GM19025 (cell line): ENCODE measurements at regions not wholly inside any gene's neighbourhood (a gene's known extent, or its start where the extent isn't known, plus 50 kb on each side); places are given as distances from the start of the nearest gene placed in this dataset.

ENCODE experiments used
- ATAC-seq: cut with Tn5 transposase; IDR thresholded peaks from one replicate; pipeline ENCODE4 v1.9.1; 2021; ENCODE audit warnings: mild to moderate bottlenecking, low read depth, moderate library complexity; ENCODE audit not compliant: unreplicated experiment

- ATAC-seq = no peak
These were observed 111.7 kb upstream of the LYZL1 start for GRCh38 chr10:29176845-29177832.

GRCh38 chr10:29181936-29182335, 106.9 kb upstream of the LYZL1 start:
- ATAC-seq = no peak

GRCh38 chr10:29183301-29183945, 105.4 kb upstream of the LYZL1 start:
- ATAC-seq = no peak

GRCh38 chr10:29184205-29185000, 104.5 kb upstream of the LYZL1 start:
- ATAC-seq = no peak

- no peak for ATAC-seq
These were observed 103.8 kb upstream of the LYZL1 start for GRCh38 chr10:29185050-29185449.

GRCh38 chr10:29186221-29186620, 102.6 kb upstream of the LYZL1 start:
- ATAC-seq = no peak

- no peak for ATAC-seq
These were observed 99.6 kb upstream of the LYZL1 start for GRCh38 chr10:29189256-29189655.

GRCh38 chr10:29191674-29192073, 97.2 kb upstream of the LYZL1 start:
- no peak for ATAC-seq

GRCh38 chr10:29199339-29199738, 89.5 kb upstream of the LYZL1 start:
- no peak for ATAC-seq

- ATAC-seq = no peak
These were observed 88.8 kb upstream of the LYZL1 start for GRCh38 chr10:29199941-29200679.

- ATAC-seq = no peak
These were observed 86.4 kb upstream of the LYZL1 start for GRCh38 chr10:29202386-29202940.

GRCh38 chr10:29203432-29203831, 85.4 kb upstream of the LYZL1 start:
- ATAC-seq = no peak

- ATAC-seq = no peak
These were observed 84.6 kb upstream of the LYZL1 start for GRCh38 chr10:29204070-29204800.

- ATAC-seq = no peak
These were observed 83.1 kb upstream of the LYZL1 start for GRCh38 chr10:29205787-29206186.

- ATAC-seq = no peak
These were observed 80.0 kb upstream of the LYZL1 start for GRCh38 chr10:29208845-29209244.

- no peak for ATAC-seq
These were observed 79.0 kb upstream of the LYZL1 start for GRCh38 chr10:29209830-29210229.

GRCh38 chr10:29210266-29210868, 78.5 kb upstream of the LYZL1 start:
- no peak for ATAC-seq

GRCh38 chr10:29212597-29212996, 76.3 kb upstream of the LYZL1 start:
- no peak for ATAC-seq

GRCh38 chr10:29214551-29214950, 74.3 kb upstream of the LYZL1 start:
- no peak for ATAC-seq
